NCI-H748 treated with DMSO at 0.1 percent for 48 hours (cell line): ENCODE measurements at regions not wholly inside any gene's neighbourhood (a gene's known extent, or its start where the extent isn't known, plus 50 kb on each side); places are given as distances from the start of the nearest gene placed in this dataset.

Experiments
- DNase-seq: peaks from one replicate; lab custom pipeline; 2025; lab: John Stamatoyannopoulos, UW

- DNase-seq = no peak
Measured at GRCh38 chr5:174412374-174412773, 312.0 kb upstream of the MSX2 start.

GRCh38 chr5:174412941-174413340 is 311.4 kb upstream of the MSX2 start:
- no peak for DNase-seq

DNA sequence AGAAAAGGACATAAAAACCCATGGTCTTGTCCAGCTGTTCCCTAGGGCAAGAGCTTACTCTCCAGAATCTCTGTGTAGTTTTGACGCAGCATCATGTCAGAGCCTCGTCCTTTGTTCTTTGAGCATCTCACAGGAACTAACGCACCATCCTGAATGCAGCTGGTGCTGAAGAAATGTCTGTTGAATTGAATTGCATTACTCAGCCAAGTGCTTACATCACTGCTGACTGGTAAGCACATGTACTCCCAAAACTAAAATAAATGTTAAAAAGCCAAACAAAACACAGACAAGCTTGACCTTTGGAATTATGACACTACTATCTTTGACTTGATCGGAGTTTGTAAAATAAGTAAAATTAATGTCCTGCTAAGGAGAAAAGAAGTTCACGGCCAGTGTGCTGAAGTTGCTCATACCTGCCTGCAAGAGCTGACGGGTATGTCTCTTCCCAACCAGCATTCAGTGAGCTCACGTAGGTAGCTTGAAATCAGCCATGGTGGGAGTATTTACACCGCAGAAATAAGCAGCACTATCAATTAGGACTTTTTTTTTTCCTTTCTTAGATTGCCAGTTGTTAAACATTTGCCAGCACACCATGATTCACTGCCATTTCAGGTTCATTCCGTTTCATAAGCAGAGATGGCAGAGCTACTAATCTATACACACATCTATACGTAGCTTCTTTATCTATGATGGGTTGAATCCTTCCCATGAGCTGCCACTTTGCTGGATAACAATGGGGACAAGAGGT is 310.6 kb upstream of the MSX2 start:
- no peak for DNase-seq

DNA sequence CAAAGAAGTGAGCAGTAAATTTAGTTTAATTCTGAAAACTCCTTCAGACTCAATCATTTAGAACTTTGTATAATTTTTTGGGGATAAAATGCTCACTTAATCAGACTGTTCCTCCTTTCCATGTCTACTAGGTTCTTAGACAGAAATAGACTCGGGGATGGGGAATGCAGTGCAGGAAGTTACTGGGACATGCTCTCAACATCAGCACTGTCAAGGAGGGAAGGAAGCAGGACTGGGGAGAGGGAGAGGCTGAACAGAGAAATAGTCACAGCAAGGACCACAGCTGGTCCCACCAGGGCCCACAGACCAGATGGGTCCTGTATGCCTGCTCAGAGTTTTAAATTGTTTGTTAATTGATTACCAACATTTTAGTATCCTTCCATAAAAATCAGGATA is 310.1 kb upstream of the MSX2 start:
- no peak for DNase-seq

- no peak for DNase-seq
Measured at GRCh38 chr5:174418809-174419539, 305.4 kb upstream of the MSX2 start.

DNA sequence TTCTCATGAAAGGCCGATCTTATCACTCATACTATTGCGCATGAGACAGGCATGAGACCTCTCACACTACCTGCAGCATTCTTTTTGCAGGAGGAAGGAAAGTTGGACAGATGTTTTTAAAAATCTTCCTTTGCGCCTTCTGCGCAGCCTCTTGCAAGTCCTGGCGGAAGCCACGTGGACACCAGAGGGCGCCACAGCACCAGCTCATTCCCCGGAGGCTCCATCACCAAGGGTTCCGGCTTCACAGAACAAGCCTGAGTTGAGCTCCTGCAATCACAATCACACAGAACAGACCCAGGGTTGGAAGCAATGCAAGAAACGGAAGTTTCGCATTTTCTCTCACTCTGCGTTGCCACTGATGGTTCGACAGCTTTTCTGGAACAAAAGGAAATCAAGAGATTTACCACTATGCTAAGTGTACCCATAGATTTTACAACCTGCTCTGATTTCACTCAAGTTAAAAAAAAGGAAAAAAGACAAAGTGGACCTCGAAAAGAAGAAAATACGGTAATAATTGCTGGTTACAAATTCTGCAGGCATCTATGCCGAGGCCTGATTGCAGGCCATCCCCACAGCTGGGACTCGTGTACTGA is 304.7 kb upstream of the MSX2 start:
- peak; percentile 82 for DNase-seq

DNA sequence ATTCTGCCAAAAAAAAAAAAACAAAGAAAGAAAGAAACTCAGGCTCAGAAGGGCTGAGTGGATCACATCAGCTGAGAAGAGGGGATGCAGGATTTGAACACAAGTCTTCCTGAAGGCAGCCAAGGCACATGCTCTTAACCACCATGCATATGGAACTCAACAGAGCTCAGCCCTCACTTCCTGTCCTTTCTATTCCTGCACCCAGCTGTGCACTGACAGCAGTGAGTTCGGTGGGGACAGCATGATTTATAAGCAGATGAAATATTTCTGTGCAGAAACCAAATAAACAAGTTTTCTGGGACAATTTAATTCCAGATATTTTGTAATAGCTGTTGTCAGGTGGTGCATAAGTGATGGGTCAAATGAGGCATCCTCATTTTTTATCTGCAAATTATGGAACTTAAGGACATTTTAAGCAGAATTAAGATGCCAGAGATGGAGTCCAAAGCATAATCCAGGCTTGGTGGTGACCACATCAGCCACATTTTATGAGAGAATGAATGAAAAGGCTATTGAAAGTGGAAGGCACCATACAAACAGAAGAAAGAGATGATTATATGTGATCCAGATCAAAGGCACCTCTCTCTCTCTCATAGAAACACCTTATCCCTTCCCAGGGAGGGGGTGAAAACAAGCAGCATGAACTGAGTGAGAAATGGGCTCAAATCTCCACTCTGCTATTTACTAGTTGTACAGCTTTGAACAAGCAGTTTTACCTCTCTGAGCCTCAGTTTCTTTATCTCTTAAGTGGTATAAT is 303.6 kb upstream of the MSX2 start:
- no peak for DNase-seq

DNA sequence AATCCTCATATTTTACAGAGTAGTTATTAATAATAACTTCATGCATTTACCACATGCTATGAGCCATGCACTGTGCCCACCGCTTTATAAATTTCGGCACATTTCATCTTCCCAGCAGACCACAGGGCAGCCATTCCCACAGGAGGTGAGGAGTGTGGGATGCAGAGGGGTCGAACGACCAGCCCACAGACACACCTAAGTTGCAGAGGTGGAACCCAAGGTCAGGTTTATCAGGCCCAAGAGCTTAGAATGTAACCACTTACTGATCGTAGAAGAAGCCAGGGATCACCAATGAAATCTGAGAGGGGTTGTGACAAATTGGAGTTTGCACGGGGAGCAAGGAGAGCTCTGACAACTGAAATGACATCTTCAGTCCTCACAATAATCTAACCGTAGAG is 303.0 kb upstream of the MSX2 start:
- no peak for DNase-seq

- DNase-seq = no peak
Measured at GRCh38 chr5:174423558-174423957, 300.8 kb upstream of the MSX2 start.

DNA sequence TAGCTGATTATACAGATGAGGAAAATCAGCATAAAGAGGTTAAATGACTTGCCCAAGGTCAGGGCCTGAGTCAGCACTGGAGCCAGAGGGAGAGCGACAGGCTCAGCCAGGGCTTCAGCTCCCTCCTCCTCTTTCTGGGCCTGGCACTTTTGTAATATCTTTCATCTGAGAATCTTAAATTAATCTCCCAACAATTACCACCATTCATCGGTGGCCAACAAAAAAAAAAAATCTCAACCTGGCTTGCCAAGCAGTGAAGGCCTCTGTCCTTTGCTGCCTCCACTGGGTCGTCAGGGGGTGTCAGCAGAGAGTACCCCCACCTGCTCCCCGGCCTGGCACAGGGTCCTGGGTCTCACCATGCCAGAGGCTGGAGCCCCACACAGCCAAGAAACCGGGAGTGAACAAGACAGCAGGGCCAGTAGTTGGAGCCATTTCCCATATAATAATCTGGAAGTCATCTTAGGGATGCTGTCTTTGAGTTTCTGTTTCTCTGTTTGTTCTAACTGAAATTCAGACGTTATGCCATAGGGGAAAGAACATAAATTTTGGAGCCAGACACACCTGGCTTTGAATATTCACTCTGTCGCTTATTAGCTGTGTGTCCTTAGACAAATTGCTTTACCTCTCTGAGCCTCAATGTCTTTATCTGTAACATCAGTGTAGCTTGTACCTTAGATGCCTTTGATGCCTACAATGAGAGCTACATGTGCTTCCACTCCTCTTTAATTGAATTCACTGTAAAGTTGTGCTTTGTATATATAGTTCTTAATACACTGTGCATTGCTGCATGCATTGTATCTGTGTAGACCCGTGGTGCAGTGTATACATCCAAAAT is 299.9 kb upstream of the MSX2 start:
- no peak for DNase-seq

DNA sequence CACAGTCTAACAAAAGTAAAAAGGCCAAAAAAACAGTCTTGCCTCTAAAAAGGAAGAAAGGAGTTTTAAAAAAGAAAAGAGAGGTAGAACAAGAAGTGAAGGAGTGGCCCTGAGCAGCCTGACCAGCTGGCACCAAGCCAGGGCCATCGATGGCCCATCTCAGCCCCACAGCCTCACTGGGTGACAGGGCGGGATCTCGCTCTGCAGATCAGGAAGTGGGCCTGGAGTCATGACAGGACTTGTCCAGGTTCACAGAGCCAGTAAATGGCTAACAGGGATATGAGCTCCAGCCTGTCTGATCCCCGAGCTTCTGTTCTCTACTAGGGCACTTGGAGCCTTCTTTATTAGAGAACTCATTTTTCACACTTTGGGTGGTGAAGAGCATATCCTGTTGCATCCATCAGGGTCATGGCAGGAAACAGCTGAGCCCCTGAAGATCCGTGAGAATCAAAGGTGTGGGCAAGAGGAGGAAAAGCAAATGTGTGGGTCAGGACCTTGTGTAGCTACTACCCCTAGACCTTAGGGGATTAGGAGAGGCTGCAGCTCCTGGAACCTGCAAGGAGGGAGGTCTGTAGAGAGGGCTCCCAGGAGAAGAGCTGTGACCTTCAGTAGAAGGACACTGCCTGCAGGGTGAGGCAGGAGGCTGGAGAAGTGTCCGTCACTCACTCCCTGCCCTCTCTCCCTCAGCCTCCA is 299.0 kb upstream of the MSX2 start:
- peak; percentile 27 for DNase-seq

DNA sequence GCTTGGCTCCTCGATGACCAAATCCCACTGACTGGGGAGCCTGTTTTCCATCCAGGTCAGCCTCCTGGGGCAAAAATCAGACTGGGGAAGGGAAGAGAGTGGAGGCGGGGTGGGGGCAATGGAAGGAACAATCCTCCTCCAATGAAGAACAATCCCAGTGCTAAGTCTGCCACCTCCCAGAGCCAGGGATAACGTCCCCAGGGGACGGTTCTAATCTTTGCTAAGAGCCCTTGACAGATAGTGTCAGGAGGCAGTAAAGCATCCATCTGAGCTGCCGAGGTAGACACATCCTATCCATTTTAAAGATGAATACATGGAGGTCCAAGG is 298.5 kb upstream of the MSX2 start:
- no peak for DNase-seq

GRCh38 chr5:174426388-174426787 is 298.0 kb upstream of the MSX2 start:
- peak; percentile 77 for DNase-seq

DNA sequence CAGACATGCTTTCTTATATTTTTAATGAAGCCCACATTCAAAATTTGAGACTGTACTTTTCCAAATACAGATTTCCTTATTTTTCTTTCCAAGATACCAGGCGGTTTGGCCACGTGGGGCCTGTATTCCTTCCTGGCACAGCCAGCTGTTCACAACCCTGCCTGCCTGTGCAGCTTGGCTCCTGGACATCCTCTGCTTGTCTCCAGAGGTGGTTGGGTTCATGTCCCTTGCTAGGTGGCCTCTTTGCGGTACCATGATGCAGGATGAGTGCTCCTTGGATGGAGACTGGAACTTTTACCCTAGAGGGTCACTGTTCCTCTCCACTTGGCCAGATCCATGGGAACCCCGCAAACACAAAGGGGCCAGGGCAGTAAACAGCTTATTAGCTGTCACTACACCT is 297.5 kb upstream of the MSX2 start:
- DNase-seq = no peak

GRCh38 chr5:174427304-174427703 is 297.1 kb upstream of the MSX2 start:
- peak; percentile 70 for DNase-seq

DNA sequence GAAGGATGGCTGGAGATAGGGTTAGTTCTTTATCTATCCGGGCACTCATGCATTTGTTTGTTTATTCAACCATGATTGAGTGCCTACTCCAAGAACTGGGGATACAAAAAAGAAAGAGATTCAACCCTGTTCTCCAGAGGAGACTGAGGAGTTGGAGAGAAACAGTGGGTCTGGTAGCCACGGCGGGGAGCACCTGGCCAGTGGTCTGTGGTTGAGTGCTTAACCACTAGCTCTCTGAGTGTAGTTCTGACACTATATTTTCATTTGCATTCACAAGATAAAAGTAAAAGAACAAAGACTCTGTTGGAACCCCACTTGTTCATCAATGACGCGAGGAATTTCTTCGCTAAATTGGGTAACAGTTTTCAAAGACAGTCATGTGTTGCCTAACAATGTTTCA is 295.5 kb upstream of the MSX2 start:
- DNase-seq = no peak

DNA sequence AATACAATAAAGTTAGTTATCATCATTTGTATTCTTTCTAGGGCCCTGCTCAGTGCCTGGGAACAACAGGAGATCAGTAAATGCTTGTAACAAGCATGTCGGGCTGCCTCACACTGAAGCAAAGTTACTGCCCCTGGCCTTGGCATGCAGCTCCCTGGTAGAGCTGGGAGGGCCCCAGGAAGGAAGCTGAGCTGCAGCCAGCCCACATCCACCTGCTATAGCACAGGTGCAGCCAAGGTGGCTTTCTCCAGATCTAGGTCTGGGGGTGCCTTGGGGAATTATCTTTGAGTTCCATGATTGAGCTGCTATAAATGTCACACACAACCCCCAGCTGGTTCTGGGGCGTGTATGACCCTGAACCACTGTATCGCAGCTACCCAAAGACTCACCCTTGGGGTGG is 293.4 kb upstream of the MSX2 start:
- DNase-seq = no peak

DNA sequence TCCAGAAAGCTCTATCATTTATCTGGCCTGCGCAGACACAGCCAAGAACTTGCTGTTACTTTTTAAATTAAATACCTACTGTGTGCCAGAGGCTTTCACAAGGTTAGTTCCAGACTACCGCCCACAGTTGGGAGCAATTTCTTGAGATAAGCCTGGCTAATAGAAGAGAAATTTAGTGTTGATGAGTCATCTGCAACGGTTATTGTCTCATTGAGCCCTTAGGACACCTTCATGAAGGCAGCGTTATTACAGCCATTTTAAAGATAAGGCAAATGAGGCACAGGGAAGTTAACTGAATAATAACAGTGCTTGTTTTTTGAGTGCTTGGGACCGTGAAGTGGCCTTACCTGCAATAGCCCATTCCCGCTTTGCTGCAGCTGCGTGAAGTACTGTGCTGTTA is 292.9 kb upstream of the MSX2 start:
- no peak for DNase-seq

DNA sequence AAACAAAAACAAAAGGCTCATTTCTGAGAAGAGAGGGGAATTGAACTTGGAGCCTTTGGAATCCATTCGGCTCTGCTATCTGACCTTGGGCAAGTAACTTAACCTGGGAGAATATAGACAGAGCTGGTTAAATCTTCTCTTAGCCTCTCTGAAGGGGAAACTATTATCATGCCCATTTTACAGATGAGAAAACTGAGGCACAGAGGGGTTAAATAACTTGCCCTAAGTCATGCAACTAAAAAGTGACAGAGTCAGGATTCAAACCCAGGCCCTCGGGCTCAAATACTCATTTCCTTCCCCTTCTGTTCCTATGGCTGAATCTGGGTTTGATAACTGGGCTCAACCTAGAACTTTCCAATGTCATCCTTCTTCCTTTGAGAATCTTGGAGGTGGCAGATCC is 291.3 kb upstream of the MSX2 start:
- no peak for DNase-seq

GRCh38 chr5:174436750-174437149 is 287.6 kb upstream of the MSX2 start:
- DNase-seq = no peak

GRCh38 chr5:174444479-174445188 is 279.7 kb upstream of the MSX2 start:
- DNase-seq = no peak
